Colonic mucosa (tissue), 4 donors: ENCODE measurements at regions not wholly inside any gene's neighbourhood (a gene's known extent, or its start where the extent isn't known, plus 50 kb on each side); places are given as distances from the start of the nearest gene placed in this dataset.

ENCODE experiments used
- DNase-seq: peaks from one replicate; pipeline ENCODE4 v3.0.0-alpha.2; 2020
- H3K27ac ChIP-seq: fragments of 200-600 bp; one replicate; pipeline ENCODE4 v1.8.0; 2021
- H3K27me3 ChIP-seq: fragments of 200-600 bp; one replicate; pipeline ENCODE4 v1.8.0; 2021
- H3K36me3 ChIP-seq: fragments of 200-600 bp; one replicate; pipeline ENCODE4 v1.8.0; 2021
- H3K4me1 ChIP-seq: fragments of 200-600 bp; one replicate; pipeline ENCODE4 v1.8.0; 2021; ENCODE audit warnings: mild to moderate bottlenecking
- H3K4me3 ChIP-seq: fragments of 200-600 bp; one replicate; pipeline ENCODE4 v1.8.0; 2021
- H3K9ac ChIP-seq, 2 donors: one replicate each; pipeline ENCODE4 v1.7.0; 2013; ENCODE audit warnings: control low read depth in 2 of 2, low read depth in 2 of 2, low read length in 2 of 2
- H3K9me3 ChIP-seq: fragments of 200-600 bp; one replicate; pipeline ENCODE4 v1.8.0; 2021
- CTCF ChIP-seq: fragments of 200-600 bp; IDR thresholded peaks from one replicate; pipeline ENCODE4 v1.8.0; 2022; ENCODE audit warnings: antibody characterized with exemption, mild to moderate bottlenecking
- intact Hi-C: fragments of 100-400 bp; cut with DNase I; formaldehyde crosslinking; loops from one replicate; pipeline ENCODE4 v1.14.1; 2022
- donor health status: healthy.
- donor health status: DM: no; HTN: no; CAD: no.
- donor health status: DM: no; HTN: no; CAD: no.

GRCh38 chr11:19326499-19326898 is 85.8 kb upstream of the E2F8 start:
- H3K4me1 ChIP-seq = no peaks in the 10 kb centered on the region
- H3K9me3 ChIP-seq = no peaks in the 10 kb centered on the region
- intact Hi-C loops = no loop called here
- H3K36me3 ChIP-seq = no peaks in the 10 kb centered on the region
- no peak overlapping the region for H3K9ac ChIP-seq
- H3K4me3 ChIP-seq = no peak overlapping the region
- H3K27me3 ChIP-seq = no peaks in the 10 kb centered on the region
- no peak for DNase-seq
- TF ChIP-seq CTCF = no peak
- no peak overlapping the region for H3K27ac ChIP-seq

GRCh38 chr11:19323502-19323901 is 82.8 kb upstream of the E2F8 start:
- intact Hi-C loops = no loop called here
- Histone ChIP-seq H3K36me3 (no peaks in the 10 kb centered on the region), H3K27ac (no peak overlapping the region), H3K4me1 (no peaks in the 10 kb centered on the region), H3K27me3 (no peaks in the 10 kb centered on the region), H3K9me3 (no peaks in the 10 kb centered on the region), H3K4me3 (no peak overlapping the region), H3K9ac (no peak overlapping the region)
- DNase-seq = no peak
- no peak for TF ChIP-seq CTCF

- Histone ChIP-seq H3K36me3 (no peaks in the 10 kb centered on the region), H3K4me1 (no peaks in the 10 kb centered on the region), H3K27ac (no peak overlapping the region), H3K9ac (no peak overlapping the region), H3K27me3 (no peaks in the 10 kb centered on the region), H3K9me3 (no peaks in the 10 kb centered on the region), H3K4me3 (no peak overlapping the region)
- no peak for DNase-seq
- intact Hi-C loops = no loop called here
- no peak for TF ChIP-seq CTCF
Measured at GRCh38 chr11:19321351-19321750, 80.6 kb upstream of the E2F8 start.

GRCh38 chr11:19320827-19321226 is 80.1 kb upstream of the E2F8 start:
- intact Hi-C loops = no loop called here
- no peak overlapping the region for H3K27ac ChIP-seq
- H3K9me3 ChIP-seq = no peaks in the 10 kb centered on the region
- no peak overlapping the region for H3K4me3 ChIP-seq
- H3K27me3 ChIP-seq = no peaks in the 10 kb centered on the region
- H3K9ac ChIP-seq = no peak overlapping the region
- H3K36me3 ChIP-seq = no peaks in the 10 kb centered on the region
- no peaks in the 10 kb centered on the region for H3K4me1 ChIP-seq
- no peak for TF ChIP-seq CTCF
- DNase-seq = no peak

- no peaks in the 10 kb centered on the region for H3K27me3 ChIP-seq
- no peak overlapping the region for H3K9ac ChIP-seq
- no peaks in the 10 kb centered on the region for H3K4me1 ChIP-seq
- no peak for DNase-seq
- no peak for TF ChIP-seq CTCF
- H3K9me3 ChIP-seq = no peaks in the 10 kb centered on the region
- intact Hi-C loops = loop anchor here (10.0 kb wide), 1 partner anchor 242 kb away; no protein-coding TSS in a partner anchor
- no peak overlapping the region for H3K27ac ChIP-seq
- H3K36me3 ChIP-seq = no peaks in the 10 kb centered on the region
- no peak overlapping the region for H3K4me3 ChIP-seq
Measured at GRCh38 chr11:19316434-19316833, 75.7 kb upstream of the E2F8 start.

GRCh38 chr11:19315511-19315910 is 74.8 kb upstream of the E2F8 start:
- Histone ChIP-seq H3K9me3 (no peaks in the 10 kb centered on the region), H3K4me3 (no peak overlapping the region), H3K4me1 (no peaks in the 10 kb centered on the region), H3K27me3 (no peaks in the 10 kb centered on the region), H3K36me3 (no peaks in the 10 kb centered on the region), H3K9ac (no peak overlapping the region), H3K27ac (no peak overlapping the region)
- no peak for TF ChIP-seq CTCF
- no peak for DNase-seq
- intact Hi-C loops = loop anchor here (10.0 kb wide), 1 partner anchor 241 kb away; no protein-coding TSS in a partner anchor
